Body of pancreas (tissue), 4 donors: ENCODE measurements at regions not wholly inside any gene's neighbourhood (a gene's known extent, or its start where the extent isn't known, plus 50 kb on each side); places are given as distances from the start of the nearest gene placed in this dataset.

Experiments used
- POLR2A ChIP-seq, 3 donors: fragments of 450-650 bp; IDR thresholded peaks; one replicate each; pipeline ENCODE4 v1.6.1; 2016; ENCODE audit warnings: antibody characterized with exemption in 3 of 3, mild to moderate bottlenecking in 2 of 3
- TF ChIP-seq, protein P1 (sequence below), 7 experiments: fragments of 450-650 bp in 4 of 7; fragments of 200-600 bp in 3 of 7; sonication (generic) in 3 of 7; IDR thresholded peaks; one replicate each; pipeline ENCODE4 v1.5.1; 2016 to 2019; ENCODE audit warnings: antibody characterized with exemption in 7 of 7

DNA sequence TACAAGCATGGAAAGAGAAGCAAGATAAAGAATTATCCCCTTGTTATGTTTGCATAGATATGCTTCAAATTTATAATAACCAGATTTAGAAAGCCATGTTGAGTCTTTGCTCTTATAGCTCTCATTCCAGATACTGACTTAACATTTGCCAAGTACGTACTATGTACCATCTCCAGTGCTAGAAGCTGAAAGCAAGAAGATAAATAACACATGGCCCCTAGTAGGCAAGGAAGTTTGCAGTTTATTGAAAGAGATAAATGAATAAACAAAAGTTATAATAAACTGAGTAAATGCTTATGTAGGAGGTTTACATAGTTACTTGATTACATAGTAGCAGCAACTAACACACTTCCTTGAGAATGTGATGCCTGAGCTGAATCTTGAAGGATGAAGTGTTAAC lies 628.4 kb downstream of the HINT1 start:
- TF ChIP-seq, protein P1, sequence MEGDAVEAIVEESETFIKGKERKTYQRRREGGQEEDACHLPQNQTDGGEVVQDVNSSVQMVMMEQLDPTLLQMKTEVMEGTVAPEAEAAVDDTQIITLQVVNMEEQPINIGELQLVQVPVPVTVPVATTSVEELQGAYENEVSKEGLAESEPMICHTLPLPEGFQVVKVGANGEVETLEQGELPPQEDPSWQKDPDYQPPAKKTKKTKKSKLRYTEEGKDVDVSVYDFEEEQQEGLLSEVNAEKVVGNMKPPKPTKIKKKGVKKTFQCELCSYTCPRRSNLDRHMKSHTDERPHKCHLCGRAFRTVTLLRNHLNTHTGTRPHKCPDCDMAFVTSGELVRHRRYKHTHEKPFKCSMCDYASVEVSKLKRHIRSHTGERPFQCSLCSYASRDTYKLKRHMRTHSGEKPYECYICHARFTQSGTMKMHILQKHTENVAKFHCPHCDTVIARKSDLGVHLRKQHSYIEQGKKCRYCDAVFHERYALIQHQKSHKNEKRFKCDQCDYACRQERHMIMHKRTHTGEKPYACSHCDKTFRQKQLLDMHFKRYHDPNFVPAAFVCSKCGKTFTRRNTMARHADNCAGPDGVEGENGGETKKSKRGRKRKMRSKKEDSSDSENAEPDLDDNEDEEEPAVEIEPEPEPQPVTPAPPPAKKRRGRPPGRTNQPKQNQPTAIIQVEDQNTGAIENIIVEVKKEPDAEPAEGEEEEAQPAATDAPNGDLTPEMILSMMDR (IDR thresholded peaks at IDR 0.05), result no peak
- TF ChIP-seq POLR2A (IDR thresholded peaks at IDR 0.05), result no peak
